AG09309 (cell line): ENCODE measurements at regions not wholly inside any gene's neighbourhood (a gene's known extent, or its start where the extent isn't known, plus 50 kb on each side); places are given as distances from the start of the nearest gene placed in this dataset.
"Not testable (repeated sequence)": the region's sequence is repeated elsewhere in the genome, so short reads cannot be mapped to it uniquely, and the experiment has no call there.

Source experiments
- DNase-seq: peaks from one replicate; pipeline ENCODE4 v3.0.0-alpha.2; 2010; ENCODE audit warnings: low read depth
- H3K4me3 ChIP-seq: 2 replicates; pipeline ENCODE4 v1.5.1; 2011; ENCODE audit warnings: mild to moderate bottlenecking, low read depth, low read length, moderate library complexity; ENCODE audit not compliant: control insufficient read depth
- TF ChIP-seq, protein P1 (sequence below): IDR thresholded peaks from 2 replicates; pipeline ENCODE4 v1.5.1; 2011; ENCODE audit warnings: mild to moderate bottlenecking, low read depth, low read length, inconsistent platforms; ENCODE audit not compliant: insufficient read depth, control insufficient read depth; ENCODE audit errors: missing control alignments

DNA sequence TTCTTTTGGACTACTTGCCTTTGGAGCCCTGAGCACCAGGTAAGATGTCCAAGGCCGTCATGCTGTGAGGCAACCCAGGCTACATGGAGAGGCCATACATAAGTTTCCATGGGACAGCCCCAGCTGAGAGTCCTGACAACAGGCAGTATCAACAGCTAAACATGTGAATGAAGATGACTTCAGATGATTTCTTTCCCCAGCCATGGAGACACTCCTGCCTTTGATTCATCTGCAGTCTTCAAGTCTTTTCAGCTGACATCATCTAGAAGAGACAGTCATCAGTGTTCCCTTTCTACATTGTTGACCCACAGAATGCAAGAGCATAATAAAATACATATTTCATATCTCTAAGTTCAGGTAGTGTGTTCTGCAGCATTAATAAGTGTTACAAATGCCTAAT lies 398.7 kb downstream of the BTG1 start:
- TF ChIP-seq, protein P1, sequence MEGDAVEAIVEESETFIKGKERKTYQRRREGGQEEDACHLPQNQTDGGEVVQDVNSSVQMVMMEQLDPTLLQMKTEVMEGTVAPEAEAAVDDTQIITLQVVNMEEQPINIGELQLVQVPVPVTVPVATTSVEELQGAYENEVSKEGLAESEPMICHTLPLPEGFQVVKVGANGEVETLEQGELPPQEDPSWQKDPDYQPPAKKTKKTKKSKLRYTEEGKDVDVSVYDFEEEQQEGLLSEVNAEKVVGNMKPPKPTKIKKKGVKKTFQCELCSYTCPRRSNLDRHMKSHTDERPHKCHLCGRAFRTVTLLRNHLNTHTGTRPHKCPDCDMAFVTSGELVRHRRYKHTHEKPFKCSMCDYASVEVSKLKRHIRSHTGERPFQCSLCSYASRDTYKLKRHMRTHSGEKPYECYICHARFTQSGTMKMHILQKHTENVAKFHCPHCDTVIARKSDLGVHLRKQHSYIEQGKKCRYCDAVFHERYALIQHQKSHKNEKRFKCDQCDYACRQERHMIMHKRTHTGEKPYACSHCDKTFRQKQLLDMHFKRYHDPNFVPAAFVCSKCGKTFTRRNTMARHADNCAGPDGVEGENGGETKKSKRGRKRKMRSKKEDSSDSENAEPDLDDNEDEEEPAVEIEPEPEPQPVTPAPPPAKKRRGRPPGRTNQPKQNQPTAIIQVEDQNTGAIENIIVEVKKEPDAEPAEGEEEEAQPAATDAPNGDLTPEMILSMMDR, result no peak

DNA sequence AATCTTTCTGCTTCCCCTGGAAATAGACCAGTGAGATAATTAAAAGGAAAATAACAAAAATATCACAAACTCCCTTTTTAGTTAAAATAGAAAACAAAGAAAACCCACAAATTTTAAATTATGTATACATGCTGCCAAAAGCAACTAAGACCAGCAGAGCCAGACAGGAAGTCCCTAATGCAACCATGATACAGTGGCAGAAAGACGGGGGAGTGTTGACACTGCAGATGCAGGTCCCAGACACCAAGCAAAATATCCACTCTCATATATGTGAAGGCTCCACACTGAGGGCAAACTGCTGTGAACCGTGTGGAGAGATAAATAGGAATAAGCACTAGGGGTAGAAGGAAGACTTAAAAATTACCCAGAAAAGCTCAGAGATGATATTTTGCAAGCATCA lies 401.0 kb downstream of the BTG1 start:
- H3K4me3 ChIP-seq, result no peak overlapping the region
- TF ChIP-seq, protein P1, result no peak
- DNase-seq, result no peak

More for the DNA sequence above, 398.7 kb downstream of the BTG1 start:
- DNase-seq, result no peak
- H3K4me3 ChIP-seq, result no peak overlapping the region

GRCh38 chr12:91743704-91744321 lies 401.8 kb downstream of the BTG1 start:
- TF ChIP-seq, protein P1, result no peak
- H3K4me3 ChIP-seq, result no peak overlapping the region
- no peak for DNase-seq

GRCh38 chr12:91743280-91743679 lies 402.4 kb downstream of the BTG1 start:
- DNase-seq, result no peak
- no peak overlapping the region for H3K4me3 ChIP-seq
- TF ChIP-seq, protein P1, result no peak

DNA sequence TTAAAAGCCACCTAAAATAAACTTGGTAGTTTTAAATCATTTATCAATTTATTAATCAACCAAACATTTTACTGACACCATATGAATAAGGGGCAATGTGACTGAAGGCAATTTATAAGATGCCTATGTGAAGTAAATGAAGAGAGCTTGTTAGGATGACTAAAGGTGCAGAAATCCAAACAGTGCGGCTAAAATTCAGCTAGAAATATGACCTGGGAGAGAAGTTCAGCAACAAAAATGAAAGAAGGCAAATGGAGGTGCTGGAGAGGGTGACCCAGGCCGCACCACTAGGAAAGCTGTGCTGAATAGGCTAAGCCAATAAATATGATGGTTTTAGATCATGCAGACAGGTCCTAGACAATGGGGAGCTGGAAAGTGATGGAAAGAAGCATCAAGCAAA lies 403.7 kb downstream of the BTG1 start:
- no peak for DNase-seq
- H3K4me3 ChIP-seq, result no peak overlapping the region
- TF ChIP-seq, protein P1, result no peak

DNA sequence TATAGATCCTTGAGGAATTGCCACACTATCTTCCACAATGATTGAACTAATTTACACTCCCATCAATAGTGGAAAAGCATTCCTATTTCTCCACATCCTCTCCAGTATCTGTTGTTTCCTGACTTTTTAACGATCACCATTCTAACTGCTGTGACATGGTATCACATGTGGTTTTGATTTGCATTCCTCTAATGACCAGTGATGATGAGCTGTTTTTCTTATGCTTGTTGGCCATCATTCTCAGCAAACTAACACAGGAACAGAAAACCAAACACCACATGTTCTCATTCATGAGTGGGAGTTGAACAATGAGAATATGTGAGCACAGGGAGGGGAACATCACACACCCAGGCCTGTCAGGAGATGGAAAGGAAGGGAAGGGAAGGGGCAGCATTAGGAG lies 411.8 kb downstream of the BTG1 start:
- peak; percentile 41 for DNase-seq

DNA sequence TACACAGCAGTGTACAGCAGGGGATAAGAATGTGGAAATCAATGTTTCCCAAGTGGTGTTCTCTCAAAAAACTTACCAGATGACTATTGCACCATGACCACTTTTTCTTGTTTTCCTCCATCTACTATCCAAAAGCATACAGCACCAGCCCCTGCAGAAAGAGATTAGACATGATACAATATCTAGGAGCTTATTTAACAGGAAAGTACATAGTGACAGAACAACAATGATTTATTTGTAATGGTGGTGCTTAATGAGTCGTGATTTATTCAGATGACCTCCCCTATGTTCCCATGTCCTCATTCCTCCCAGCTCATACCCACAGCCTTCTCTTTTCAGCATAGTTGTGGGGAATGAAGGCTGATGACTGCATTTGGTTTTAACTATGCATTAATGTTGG lies 413.6 kb downstream of the BTG1 start:
- DNase-seq, result no peak
- TF ChIP-seq, protein P1, result no peak

More for the DNA sequence above, 411.8 kb downstream of the BTG1 start:
- H3K4me3 ChIP-seq, result not testable (repeated sequence)

More for the DNA sequence above, 413.6 kb downstream of the BTG1 start:
- H3K4me3 ChIP-seq, result no peak overlapping the region
